ENCODE measurements at regions not wholly inside any gene's neighbourhood (a gene's known extent, or its start where the extent isn't known, plus 50 kb on each side); places are given as distances from the start of the nearest gene placed in this dataset.

DNA sequence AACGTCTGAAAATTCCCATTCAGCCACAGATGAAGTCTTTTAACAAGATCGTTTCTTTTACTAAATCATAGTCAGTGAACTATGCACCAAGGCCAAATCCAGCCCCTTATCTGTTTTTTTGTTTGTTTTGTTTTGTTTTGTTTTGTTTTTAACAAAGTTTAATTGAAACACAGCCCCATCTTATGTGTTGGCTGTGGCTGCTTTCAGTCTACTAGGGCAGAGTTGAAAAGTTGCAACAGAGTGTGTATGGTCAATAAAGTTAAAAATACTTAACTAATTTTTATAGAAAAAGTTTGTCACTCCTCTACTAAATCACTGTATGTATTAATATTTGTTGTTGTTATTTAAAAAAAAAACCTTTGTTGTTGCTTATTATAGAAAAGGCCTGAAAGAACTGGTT, 137.1 kb downstream of the CAAP1 start:
- no peaks in the 10 kb centered on the region for H3K9me2 ChIP-seq (replicated peaks; ENCODE audit: low read depth, low read length)
- TF ChIP-seq EZH2phosphoT487 (IDR thresholded peaks at IDR 0.05; ENCODE audit: borderline replicate concordance): no peak
- TF ChIP-seq, protein P1, sequence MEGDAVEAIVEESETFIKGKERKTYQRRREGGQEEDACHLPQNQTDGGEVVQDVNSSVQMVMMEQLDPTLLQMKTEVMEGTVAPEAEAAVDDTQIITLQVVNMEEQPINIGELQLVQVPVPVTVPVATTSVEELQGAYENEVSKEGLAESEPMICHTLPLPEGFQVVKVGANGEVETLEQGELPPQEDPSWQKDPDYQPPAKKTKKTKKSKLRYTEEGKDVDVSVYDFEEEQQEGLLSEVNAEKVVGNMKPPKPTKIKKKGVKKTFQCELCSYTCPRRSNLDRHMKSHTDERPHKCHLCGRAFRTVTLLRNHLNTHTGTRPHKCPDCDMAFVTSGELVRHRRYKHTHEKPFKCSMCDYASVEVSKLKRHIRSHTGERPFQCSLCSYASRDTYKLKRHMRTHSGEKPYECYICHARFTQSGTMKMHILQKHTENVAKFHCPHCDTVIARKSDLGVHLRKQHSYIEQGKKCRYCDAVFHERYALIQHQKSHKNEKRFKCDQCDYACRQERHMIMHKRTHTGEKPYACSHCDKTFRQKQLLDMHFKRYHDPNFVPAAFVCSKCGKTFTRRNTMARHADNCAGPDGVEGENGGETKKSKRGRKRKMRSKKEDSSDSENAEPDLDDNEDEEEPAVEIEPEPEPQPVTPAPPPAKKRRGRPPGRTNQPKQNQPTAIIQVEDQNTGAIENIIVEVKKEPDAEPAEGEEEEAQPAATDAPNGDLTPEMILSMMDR (conservative IDR thresholded peaks at IDR 0.05; ENCODE audit: low read length): no peak

DNA sequence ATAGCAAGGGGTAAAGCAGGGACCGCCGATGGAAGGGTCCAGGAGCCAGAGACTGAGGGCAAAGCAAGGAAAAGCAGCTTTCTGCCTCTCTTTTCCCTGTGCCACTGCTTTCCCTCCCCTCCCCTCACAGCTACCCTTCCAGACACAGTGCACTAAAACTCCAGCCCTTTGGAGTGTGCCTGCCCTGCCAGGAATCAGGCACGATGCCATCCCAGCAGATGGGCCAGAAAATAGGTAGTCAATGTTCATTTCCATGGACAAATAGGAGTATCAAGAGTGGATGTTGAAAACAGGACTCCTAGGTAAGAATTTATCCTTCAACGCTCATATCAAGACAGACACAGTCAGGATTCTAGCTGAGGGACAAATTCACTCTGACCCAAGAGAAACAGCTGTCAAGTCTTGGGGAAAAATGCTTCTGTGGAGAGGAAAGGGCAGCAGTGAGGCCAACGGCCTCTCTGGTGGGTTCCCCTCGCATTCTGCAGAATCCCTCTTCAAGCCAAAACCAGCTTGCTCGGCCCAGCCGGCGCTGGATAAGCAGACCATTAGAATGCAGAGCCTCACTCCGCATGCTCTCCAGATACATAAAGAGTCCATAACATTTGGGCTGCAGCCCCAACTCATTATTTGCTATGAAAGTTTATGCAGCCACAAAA, 138.0 kb downstream of the CAAP1 start:
- Histone ChIP-seq H3K9me3 (ENCODE audit: insufficient read depth, low read depth, low read length) (no peaks in the 10 kb centered on the region), H3K9me2 (replicated peaks; ENCODE audit: low read depth, low read length) (no peaks in the 10 kb centered on the region), H3K9ac (ENCODE audit: low read depth, low read length, poor library complexity, severe bottlenecking) (no peak overlapping the region), H3K27me3 (ENCODE audit: insufficient read depth, low read length, poor library complexity, severe bottlenecking) (no peaks in the 10 kb centered on the region), H2AFZ (ENCODE audit: low read length) (no peak overlapping the region), H3K4me3 (ENCODE audit: low read length, poor library complexity, severe bottlenecking) (no peak overlapping the region), H3K36me3 (ENCODE audit: insufficient read depth, low read length) (no peaks in the 10 kb centered on the region), H3F3A (ENCODE audit: low read depth) (no peaks in the 10 kb centered on the region), H4K20me1 (ENCODE audit: insufficient read depth, low read length, poor library complexity, severe bottlenecking) (no peaks in the 10 kb centered on the region), H3K4me2 (ENCODE audit: low read depth, low read length, poor library complexity, severe bottlenecking) (no peak overlapping the region), H3K79me2 (ENCODE audit: insufficient read depth, low read length) (no peaks in the 10 kb centered on the region), H3K4me1 (ENCODE audit: insufficient read depth, low read length, poor library complexity, severe bottlenecking) (no peaks in the 10 kb centered on the region)
- TF ChIP-seq EZH2phosphoT487 (IDR thresholded peaks at IDR 0.05; ENCODE audit: borderline replicate concordance): no peak
- TF ChIP-seq, protein P1 (conservative IDR thresholded peaks at IDR 0.05; ENCODE audit: low read length): no peak

More for the DNA sequence above, 137.1 kb downstream of the CAAP1 start:
- Histone ChIP-seq H3K79me2 (ENCODE audit: insufficient read depth, low read length) (no peaks in the 10 kb centered on the region), H3K4me1 (ENCODE audit: insufficient read depth, low read length, poor library complexity, severe bottlenecking) (no peaks in the 10 kb centered on the region), H4K20me1 (ENCODE audit: insufficient read depth, low read length, poor library complexity, severe bottlenecking) (no peaks in the 10 kb centered on the region), H3K27me3 (ENCODE audit: insufficient read depth, low read length, poor library complexity, severe bottlenecking) (no peaks in the 10 kb centered on the region), H3K36me3 (ENCODE audit: insufficient read depth, low read length) (no peaks in the 10 kb centered on the region), H3K4me3 (ENCODE audit: low read length, poor library complexity, severe bottlenecking) (no peak overlapping the region), H3F3A (ENCODE audit: low read depth) (no peaks in the 10 kb centered on the region), H2AFZ (ENCODE audit: low read length) (no peak overlapping the region), H3K9me3 (ENCODE audit: insufficient read depth, low read depth, low read length) (no peaks in the 10 kb centered on the region), H3K9ac (ENCODE audit: low read depth, low read length, poor library complexity, severe bottlenecking) (no peak overlapping the region), H3K4me2 (ENCODE audit: low read depth, low read length, poor library complexity, severe bottlenecking) (no peak overlapping the region)

DNA sequence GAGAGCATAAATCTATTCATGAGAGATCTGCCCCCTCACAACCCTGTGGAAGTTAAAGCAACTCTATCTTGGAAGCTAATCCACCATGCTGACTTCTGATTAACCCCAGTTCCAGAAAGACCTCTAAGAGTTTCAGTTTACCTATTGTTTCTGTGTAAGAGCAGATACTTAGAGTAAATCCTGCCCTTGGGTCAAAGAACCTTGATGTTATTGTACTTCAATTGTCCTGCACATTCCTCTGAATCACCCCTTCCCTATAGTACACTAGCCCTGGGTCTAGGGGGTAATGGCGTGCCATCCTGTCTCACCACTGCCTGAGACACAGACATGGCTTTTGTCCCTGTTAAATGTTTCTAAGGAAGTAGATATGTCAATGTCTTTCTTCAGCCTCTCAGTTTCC, 138.6 kb downstream of the CAAP1 start:
- H3K36me3 ChIP-seq (ENCODE audit: insufficient read depth, low read length): no peaks in the 10 kb centered on the region
- TF ChIP-seq, protein P1 (conservative IDR thresholded peaks at IDR 0.05; ENCODE audit: low read length): no peak
- TF ChIP-seq EZH2phosphoT487 (IDR thresholded peaks at IDR 0.05; ENCODE audit: borderline replicate concordance): no peak
- no peaks in the 10 kb centered on the region for H3F3A ChIP-seq (ENCODE audit: low read depth)
- H3K9me2 ChIP-seq (replicated peaks; ENCODE audit: low read depth, low read length): no peaks in the 10 kb centered on the region
- H3K9me3 ChIP-seq (ENCODE audit: insufficient read depth, low read depth, low read length): no peaks in the 10 kb centered on the region
- no peaks in the 10 kb centered on the region for H4K20me1 ChIP-seq (ENCODE audit: insufficient read depth, low read length, poor library complexity, severe bottlenecking)
- no peak overlapping the region for H2AFZ ChIP-seq (ENCODE audit: low read length)
- no peak overlapping the region for H3K4me2 ChIP-seq (ENCODE audit: low read depth, low read length, poor library complexity, severe bottlenecking)
- H3K27me3 ChIP-seq (ENCODE audit: insufficient read depth, low read length, poor library complexity, severe bottlenecking): no peaks in the 10 kb centered on the region
- no peak overlapping the region for H3K4me3 ChIP-seq (ENCODE audit: low read length, poor library complexity, severe bottlenecking)
- H3K79me2 ChIP-seq (ENCODE audit: insufficient read depth, low read length): no peaks in the 10 kb centered on the region
- H3K4me1 ChIP-seq (ENCODE audit: insufficient read depth, low read length, poor library complexity, severe bottlenecking): no peaks in the 10 kb centered on the region
- H3K9ac ChIP-seq (ENCODE audit: low read depth, low read length, poor library complexity, severe bottlenecking): no peak overlapping the region
